NCI-H524 treated with DMSO at 0.1 percent for 48 hours (cell line): ENCODE measurements at regions not wholly inside any gene's neighbourhood (a gene's known extent, or its start where the extent isn't known, plus 50 kb on each side); places are given as distances from the start of the nearest gene placed in this dataset.

ENCODE experiments used
- DNase-seq: peaks from one replicate; lab custom pipeline; 2025; lab: John Stamatoyannopoulos, UW

- no peak for DNase-seq
These were observed 119.9 kb upstream of the MAFB start for GRCh38 chr20:40808936-40809335.

DNA sequence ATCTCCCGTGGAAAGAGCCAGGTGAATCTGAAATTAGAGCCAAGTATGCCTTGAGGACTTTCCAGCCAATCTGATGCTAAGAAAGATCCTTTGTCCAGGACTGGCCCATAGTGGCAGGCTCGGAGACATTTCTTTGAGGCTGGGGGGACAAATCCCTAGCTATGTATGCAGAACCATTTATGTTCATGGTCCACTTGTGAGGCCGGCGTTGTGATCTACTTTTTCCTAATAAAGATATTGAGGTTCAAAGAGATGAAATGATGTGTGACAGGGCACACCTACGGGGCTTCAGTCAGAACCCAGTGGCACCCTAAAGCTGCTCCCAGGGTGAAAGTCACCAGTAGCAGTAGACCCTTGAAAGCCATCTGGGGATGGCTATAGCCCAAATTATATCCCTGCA is 120.3 kb upstream of the MAFB start:
- DNase-seq, result no peak

- DNase-seq, result no peak
These were observed 121.4 kb upstream of the MAFB start for GRCh38 chr20:40810332-40811000.

DNA sequence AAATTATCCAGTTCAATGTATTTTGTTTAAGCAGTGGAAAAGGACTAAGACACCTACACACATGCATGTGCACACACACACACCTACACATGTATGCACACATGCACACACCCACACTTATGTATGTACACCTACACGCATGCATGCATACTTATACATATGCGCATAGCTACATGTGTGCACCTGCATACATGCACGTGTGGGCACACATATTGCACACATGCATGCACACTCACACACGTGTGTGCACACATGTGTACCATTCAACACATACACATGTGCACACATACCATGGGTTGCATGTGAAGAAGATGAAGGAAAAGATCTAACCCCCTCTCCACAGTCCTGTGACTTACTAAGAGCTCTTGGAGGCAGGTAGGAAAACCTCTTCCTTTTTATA is 122.0 kb upstream of the MAFB start:
- no peak for DNase-seq

DNA sequence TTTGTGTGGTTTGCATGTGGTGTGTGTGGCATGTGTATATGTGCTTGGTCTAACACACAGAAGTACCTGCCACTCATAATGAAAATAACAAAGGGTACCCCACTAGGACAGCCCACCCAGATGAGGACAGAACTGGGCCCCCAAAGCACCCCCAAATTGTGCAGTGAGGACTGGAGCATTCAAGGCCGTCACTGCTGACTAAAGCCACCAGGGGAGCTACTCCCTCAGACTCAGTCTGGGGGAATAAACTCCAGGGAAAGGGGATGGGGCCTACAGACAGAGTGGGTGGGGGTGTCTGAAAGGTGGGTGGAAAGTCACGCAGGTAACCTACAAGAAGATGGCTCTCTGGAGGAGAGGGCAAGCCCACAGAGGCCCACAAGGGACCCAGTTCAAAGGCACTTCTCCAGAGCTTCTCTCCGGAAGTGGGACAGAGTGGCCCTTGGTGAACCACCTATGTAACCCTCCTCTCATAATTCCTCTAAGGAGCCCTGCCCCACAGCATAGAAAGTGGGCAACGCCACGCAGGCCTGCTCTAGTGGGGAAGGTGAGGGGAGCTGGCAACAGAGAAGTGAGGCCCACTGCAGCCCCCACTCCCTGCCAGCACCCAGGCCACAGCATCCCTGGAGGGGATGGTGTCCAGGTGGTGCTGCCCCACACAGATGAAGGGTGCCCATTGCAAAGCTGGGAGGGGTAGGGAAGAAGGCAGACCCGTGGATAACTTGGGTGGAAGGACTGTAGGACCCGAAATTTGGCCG is 122.8 kb upstream of the MAFB start:
- DNase-seq, result no peak

GRCh38 chr20:40812415-40812925 is 123.4 kb upstream of the MAFB start:
- no peak for DNase-seq

DNA sequence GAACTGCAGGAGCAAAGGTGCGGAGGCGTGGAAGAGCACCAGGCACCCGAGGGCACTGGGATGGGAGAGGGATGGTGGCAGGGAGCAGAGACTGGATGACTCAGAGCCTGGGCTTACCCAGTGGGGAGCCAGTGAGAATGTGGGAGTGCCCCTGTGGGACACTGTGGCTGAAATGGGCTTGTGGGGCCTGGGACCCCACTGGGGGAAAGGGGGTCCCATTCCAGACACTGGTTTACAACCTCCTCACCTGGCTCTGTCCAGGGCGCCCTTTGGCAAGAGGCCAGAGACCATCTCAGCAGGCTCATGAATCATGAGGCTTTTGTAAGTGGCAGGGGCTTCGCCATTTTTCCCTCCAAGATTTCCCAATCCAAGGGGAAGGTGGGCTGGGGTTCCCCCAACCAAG is 124.0 kb upstream of the MAFB start:
- no peak for DNase-seq

GRCh38 chr20:40813708-40814630 is 124.9 kb upstream of the MAFB start:
- DNase-seq, result no peak

DNA sequence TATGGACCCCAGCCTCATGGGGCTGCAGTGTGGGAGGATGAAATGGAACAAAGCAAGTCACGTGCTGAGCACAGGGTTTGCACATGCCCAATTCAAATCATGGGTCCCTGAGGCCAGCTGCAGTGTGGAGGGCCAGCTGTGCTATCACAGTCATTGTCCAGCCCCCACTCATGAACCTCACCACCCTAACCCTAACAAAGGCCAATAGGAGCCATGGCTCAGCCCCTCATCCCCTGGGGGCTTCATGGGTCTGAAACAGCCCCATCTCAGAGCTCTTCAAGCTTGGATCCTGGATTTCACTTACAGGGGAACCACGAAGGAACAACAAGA is 125.6 kb upstream of the MAFB start:
- no peak for DNase-seq

GRCh38 chr20:40815156-40816038 is 126.4 kb upstream of the MAFB start:
- no peak for DNase-seq

GRCh38 chr20:40816039-40816352 is 127.0 kb upstream of the MAFB start:
- DNase-seq, result no peak

GRCh38 chr20:40821429-40821828 is 132.4 kb upstream of the MAFB start:
- DNase-seq, result no peak

- no peak for DNase-seq
These were observed 137.7 kb upstream of the MAFB start for GRCh38 chr20:40826699-40827098.

GRCh38 chr20:40835321-40835720 is 146.3 kb upstream of the MAFB start:
- no peak for DNase-seq

GRCh38 chr20:40838509-40838908 is 149.5 kb upstream of the MAFB start:
- no peak for DNase-seq

DNA sequence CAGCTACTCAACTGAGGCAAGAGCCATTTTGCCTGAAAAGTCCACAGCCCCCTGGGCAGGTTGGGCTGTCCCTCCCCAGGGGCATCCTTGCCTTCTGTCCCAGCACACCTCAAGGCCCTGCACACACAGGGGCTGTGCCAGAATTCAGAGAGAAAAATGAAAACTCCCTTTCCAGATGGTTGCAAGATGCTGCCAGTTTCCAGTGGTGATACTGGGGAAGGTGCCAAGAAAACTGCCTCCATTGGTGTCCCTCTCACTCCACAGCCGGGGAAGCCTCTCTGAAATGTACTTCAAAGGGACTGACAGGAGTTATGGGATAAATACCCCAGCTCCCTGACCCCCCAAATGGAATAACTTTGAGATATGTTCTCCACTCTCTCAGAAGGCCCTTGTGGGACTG is 154.2 kb upstream of the MAFB start:
- DNase-seq, result no peak

DNA sequence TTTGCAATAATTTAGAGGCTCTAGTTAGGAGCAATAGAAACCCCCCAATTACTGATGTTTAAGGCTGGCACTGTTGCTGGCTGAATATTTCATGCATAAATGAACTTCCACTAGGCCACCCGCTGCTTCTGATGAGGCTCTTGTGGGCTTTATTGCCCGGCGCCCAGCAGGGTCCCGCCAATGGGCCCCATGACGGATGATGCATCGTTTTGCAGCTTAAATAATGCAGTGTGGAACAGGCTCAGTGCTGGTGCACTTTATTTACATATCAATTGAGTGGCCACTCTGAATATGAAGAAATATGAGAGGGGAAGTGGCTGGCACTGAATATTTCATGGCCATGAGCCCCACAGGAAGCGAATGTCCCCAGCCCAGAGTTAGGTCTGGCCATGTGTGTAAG is 155.3 kb upstream of the MAFB start:
- DNase-seq, result no peak

DNA sequence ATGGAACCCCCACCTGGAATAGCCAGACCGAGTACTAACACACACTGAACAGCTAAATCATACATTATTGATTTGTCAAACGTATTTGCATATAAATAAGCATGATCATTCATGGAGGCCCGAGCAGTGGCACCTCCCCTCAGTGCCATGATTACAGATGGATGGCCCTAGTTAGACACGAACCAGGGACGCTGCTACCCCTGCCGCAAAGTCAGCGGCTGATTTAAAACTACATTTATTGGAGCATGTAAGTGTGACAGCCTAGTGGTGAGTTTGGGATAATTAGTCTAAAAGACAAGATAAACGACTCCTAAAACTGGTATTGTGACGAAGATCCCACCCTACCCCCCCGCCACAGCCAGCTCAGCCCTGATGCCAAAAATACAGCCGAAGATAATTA is 159.1 kb upstream of the MAFB start:
- DNase-seq, result no peak

- DNase-seq, result no peak
These were observed 159.5 kb upstream of the MAFB start for GRCh38 chr20:40848526-40848925.

GRCh38 chr20:40849456-40849855 is 160.4 kb upstream of the MAFB start:
- no peak for DNase-seq

DNA sequence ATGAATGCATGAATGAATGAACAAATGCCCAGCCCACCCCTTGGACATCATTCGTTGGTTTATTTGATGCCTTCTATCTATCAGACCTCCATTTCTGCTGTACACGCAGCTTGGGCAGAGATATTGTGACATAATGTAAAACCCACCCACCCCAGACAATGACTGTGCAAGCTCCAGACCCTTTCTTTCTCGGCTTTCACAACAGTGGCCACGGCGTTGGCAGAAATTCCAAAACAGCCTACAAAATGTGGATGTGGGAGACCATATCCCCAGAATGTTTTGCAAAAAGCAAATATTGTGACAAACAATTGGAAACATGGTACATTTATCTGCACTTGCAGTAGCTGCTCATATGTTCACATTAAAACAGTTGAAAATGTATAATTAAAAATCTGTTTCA is 162.0 kb upstream of the MAFB start:
- no peak for DNase-seq

DNA sequence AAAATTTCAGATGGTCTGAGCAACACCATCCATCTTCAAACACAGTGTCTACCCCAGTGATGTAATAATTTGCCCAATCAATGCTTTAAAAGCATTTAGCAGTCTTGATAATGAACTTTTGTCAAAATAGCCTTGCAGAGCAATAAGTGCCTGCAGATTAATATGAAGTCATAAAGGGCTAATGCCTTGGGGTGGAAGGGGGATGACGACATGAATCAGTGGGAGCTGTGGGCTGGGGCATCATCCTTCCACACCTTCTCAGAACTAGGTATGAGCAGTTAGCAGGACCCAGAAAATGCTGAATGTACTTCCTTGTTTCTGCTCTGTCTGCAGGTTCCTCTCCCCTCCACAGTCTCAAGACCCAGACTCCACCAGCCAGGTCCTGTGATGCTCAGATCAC is 166.2 kb upstream of the MAFB start:
- DNase-seq, result no peak
